DMS153 treated with DMSO at 0.1 percent for 48 hours (cell line): ENCODE measurements at regions not wholly inside any gene's neighbourhood (a gene's known extent, or its start where the extent isn't known, plus 50 kb on each side); places are given as distances from the start of the nearest gene placed in this dataset.

ENCODE experiments used
- DNase-seq: peaks from one replicate; lab custom pipeline; 2025; ENCODE audit not compliant: unreplicated experiment; lab: John Stamatoyannopoulos, UW

DNA sequence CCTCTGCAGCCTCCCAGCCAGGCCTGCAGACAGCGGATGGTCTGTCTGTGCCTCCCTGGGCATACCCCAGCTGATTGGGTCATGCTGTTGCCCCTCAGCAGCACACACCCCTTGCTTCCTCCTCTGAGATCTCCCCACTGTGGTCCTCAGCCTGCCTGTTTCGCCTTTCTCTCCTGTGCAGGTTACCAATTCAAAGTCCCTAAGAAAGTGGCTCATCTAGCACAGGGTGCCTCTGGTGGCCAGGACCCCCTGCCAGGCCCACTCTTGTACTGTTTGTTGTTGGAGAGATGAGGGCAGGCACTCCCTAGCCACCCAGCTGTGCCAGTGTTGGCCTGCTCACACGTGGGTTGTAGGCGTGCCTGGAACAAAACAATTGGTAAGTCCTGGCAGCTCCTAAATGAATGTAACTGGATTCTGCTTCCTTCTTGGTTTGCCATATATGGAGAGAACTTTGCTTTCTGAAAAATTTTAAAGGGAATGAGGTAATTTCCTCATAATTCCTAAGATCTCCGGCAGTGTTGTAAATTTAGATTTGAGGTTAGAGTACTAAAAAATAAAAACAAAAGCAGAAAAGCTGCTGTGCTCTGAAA is 213.2 kb upstream of the IL12A start:
- peak; percentile 45 for DNase-seq

- DNase-seq: no peak
Observed at GRCh38 chr3:159776779-159777178, 211.9 kb upstream of the IL12A start.

GRCh38 chr3:159779883-159780282 is 208.8 kb upstream of the IL12A start:
- no peak for DNase-seq

DNA sequence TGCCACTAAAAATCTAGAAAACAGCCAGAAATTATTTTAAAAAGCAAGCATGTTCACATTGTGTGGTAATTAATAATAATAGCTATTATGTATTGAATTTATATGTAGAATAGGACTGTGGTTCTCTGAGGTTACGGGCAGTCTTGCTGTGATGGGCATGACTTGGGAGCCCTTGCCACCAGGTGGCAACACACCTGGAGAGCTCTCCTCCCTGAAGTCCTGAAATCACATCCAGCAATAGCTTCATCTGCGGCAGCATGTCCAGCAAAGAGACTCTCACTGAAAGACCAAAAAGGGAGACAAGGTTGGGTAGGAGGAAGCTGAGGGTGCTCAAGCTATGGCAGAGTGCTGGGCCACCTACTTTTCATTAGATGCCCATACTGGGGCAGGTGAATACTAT is 206.8 kb upstream of the IL12A start:
- DNase-seq: no peak

DNA sequence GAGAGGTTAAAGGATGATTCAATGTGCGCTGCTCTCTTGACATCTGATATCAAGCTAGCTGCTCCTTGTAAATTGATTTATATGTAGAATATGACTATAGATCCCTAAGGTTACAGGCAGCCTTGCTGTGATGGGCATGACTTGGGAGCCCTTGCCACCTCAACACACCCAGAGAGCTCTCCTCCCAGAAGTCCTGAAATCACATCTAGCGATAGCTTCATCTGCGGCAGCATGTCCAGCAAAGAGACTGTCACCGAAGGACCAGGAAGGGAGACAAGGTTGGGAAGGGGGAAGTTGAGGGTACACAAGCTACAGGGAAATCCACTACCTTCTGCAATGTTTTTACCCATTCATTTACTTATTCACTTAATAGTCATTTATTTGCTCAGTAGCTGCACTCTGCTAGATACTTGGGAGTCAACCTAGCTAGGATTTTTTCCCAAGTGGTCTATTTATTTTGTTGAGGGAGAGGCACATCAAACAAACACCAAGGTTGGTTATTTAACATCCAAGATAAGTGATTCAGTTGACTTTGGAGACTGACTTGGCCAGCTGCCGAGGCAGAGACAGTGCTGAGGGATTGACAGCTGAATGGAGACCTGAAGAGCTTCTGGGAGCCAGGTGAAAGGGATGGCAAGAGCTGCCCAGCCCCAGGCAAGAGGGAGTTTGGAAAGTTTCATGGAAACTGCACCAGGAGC is 205.8 kb upstream of the IL12A start:
- DNase-seq: peak; percentile 69

- DNase-seq: no peak
Observed at GRCh38 chr3:159783780-159784742, 204.6 kb upstream of the IL12A start.

GRCh38 chr3:159785273-159785708 is 203.3 kb upstream of the IL12A start:
- peak; percentile 61 for DNase-seq

DNA sequence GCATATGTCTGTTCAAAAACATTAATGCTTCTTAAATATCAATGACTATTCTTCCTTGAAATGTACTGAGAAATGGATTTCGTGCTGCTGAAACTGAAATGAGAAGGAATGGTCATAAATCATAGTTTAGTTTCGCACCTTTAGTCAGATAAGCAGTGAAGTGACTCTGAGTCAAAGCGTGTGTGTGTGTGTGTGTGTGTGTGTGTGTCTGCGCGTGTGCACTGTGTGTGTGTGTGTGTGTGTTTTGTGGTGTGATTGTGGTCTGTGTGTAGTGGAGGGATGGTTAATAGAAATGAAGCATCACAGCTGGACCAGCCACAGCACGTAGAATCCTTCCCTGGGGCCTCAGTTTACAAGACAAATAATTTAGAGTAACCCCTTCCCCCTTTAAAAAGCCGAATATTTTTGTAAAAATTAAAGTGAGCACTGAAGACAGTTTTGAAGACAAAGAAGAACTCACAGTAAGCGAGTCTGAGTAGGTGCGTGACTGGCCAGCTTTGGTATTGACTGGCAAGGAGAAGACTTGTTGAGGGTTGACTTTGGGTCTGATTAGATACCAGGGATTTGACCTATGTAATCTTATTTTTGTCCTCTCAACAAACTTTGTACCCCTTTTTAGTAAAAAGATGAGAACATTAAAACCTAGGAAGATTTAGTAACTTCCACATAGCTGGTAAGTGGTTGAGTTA is 202.0 kb upstream of the IL12A start:
- no peak for DNase-seq

DNA sequence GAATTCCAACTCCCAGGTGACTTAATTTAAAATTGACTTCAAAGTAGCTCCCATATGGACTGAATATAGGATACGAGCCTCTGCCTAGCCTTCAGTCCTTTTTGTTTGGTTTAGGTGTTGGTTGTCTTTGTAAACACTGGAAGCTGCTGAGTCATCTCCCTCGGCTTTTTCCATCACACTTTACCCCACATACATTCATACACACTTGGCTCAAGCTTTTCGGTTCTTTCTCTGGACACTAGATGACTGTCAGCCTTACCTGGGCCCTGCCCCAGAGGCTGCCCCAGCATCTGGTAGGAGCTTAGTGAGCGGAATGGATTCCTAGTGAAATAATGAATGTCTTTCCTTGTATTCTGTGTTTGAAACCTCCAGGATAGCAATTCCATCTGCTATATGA is 201.5 kb upstream of the IL12A start:
- DNase-seq: peak; percentile 50

GRCh38 chr3:159787794-159788205 is 200.8 kb upstream of the IL12A start:
- no peak for DNase-seq

GRCh38 chr3:159788291-159788690 is 200.3 kb upstream of the IL12A start:
- DNase-seq: no peak

DNA sequence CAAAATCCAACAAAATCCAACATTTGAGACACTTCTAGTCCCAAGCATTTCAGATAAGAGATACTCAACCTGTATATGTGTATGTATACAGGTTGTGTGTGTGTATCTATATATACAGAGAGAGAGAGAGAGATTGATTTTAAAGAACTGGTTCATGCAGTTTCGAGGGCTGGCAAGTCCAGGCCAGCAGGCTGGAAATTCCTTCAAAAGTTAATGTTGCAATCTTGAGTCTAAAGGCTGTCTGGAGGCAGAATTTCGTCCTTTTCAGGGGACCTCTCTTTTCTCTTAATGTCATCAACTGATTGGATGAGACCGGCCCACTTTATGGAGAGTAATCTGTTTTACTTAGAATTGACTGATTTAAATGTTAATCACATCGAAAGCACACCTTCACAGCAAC is 199.6 kb upstream of the IL12A start:
- no peak for DNase-seq

DNA sequence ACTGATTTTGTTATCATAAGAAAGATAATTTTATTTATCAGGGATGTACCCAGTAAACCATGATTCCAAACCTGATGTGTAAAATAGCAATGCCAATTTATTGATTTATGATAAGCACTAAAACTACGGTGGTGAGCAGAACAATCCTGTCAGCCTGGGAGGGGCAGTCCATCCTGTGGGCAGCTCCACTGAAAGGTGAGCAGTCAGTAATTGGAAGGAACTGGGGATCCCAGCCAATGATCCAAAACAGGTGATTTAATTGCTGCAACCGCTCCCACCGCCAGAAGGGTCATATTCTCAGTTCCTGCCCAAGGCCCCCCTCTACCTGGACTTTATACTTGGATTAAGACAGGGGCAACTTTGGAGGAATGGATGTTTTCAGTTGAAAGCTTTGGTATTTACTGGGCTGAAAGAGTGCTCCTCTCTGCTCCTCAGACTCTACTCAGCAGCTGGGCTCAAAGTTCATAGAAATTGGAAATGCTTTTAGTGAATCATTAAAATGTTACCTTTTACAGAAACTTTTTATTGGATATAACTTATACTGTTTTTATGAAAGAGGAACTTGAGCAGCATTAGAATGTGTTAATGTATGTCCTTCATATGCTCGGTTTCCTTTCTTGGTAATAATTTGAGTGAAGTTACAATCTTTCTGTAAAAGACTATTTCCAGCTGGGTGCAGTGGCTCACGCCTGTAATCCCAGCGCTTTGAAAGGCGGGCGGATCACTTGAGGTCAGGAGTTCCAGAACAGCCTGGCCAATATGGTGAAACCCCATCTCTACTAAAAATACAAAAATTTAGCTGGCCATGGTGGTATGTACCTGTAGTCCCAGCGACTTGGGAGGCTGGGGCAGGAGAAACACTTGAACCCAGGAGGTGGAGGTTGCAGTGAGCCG is 198.6 kb upstream of the IL12A start:
- no peak for DNase-seq

- no peak for DNase-seq
Observed at GRCh38 chr3:159791336-159791735, 197.3 kb upstream of the IL12A start.

GRCh38 chr3:159792070-159792469 is 196.6 kb upstream of the IL12A start:
- no peak for DNase-seq

- DNase-seq: no peak
Observed at GRCh38 chr3:159795042-159795441, 193.6 kb upstream of the IL12A start.

- DNase-seq: no peak
Observed at GRCh38 chr3:159795681-159796175, 192.9 kb upstream of the IL12A start.

DNA sequence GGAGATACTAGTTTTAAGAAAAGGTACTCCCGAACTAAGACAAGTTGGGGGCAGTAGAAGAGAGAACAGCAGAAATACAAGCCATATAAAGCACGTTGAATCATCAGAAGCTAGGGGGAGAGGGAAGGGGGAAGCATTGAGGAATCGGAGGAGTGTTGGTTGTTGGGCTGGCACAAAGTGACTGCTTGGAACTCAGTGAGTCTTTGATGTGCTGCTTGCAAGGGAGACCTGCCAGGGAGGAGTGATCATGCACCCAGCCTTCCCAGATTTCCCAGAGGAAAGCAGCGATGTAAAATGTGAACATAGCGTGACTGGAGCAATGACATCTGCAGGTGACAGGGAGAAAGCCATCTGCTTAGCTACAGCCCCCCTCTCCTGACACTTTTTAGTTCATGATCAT is 192.4 kb upstream of the IL12A start:
- no peak for DNase-seq

DNA sequence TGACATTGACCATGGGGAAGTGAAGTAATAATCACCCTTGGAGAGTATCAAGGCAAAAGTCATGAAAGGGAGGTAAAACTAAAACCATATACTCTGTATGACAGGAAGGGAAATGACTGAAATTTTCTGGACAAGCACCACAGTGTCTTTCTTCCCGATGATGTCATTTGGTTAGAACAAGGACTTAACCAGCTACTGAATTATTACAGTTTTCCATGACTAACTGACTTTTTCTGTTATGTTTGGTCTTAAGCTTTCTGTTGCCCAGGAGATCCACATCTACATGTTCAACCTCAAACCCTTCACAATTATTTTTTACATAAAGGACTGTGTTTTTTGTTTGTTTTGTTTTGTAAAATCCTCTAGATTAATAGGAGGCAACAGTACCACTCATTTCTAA is 191.9 kb upstream of the IL12A start:
- DNase-seq: no peak

GRCh38 chr3:159797771-159798170 is 190.9 kb upstream of the IL12A start:
- no peak for DNase-seq
